ENCODE measurements at regions not wholly inside any gene's neighbourhood (a gene's known extent, or its start where the extent isn't known, plus 50 kb on each side); places are given as distances from the start of the nearest gene placed in this dataset.
A peak's percentile ranks its signal among the peaks of the same experiment; 100 is the strongest.

DNA sequence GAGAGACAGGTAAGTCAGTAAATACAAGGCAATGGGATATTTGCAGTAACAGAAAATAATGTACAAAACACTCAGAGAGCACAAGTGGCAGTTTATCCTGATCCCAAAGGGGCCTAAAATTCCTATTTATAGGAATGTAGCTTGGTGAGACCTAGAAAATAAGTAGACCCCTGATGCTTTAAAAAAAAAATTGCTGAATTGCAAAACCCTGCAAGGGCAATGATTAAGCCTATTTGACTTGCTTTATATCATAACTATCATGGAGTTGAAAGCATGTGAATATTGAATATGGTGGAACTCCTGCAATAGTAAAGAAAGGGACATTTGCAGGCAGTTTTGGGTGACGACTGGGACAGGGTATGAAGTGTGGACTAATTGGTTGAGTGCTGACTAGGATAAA, 101.9 kb upstream of the C1orf21 start:
- no peak for DNase-seq

DNA sequence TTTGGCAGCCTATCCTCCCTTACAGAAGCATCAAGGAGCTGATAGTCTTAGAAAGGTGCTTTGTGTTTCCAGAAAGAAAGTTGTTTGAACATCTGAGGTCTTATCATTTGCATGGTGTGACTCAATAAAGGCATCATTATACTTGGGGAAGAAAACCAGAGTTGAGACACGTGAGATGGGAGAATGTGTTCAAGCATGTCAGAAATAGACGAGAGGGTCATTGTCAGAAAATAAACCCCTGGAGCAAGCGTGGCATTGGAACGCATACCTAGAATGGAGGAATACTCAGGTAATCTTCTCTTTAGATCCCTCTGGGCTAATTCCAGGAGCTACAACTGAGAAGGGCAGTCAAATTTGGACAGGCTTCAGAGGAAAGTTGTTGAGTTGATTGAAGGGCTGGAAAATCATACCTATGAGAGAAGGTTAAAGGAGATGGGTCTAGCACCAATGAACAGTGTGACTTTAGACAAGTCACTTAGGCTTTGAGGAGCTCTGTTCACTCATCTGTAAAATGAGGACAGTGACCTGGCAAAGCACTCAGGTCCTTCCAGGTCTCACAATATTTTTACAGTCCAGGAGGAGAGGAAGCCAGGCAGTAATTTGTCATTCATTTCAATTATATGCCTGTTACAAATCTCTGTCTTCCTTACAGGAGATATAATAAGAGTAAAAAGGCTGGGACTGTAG, 101.3 kb upstream of the C1orf21 start:
- no peak for DNase-seq

DNA sequence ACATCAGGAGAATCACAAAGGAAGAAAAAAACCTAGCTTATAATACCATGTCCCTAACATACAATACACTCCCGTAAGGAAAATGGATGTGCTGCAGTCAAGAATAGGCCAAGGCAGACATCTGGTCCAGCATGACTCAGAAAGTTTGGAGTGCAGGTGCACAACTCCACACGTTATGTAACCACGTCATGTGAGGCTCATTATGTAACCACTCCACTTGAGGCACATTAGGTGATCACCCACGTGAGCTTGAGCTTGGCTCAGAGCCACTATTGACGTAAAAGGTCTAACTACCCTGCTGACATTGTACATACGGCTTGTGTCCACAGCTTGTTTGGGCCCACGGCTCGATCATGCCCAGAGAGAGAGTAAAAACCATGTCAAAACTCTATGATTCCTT, 99.8 kb upstream of the C1orf21 start:
- no peak for DNase-seq

DNA sequence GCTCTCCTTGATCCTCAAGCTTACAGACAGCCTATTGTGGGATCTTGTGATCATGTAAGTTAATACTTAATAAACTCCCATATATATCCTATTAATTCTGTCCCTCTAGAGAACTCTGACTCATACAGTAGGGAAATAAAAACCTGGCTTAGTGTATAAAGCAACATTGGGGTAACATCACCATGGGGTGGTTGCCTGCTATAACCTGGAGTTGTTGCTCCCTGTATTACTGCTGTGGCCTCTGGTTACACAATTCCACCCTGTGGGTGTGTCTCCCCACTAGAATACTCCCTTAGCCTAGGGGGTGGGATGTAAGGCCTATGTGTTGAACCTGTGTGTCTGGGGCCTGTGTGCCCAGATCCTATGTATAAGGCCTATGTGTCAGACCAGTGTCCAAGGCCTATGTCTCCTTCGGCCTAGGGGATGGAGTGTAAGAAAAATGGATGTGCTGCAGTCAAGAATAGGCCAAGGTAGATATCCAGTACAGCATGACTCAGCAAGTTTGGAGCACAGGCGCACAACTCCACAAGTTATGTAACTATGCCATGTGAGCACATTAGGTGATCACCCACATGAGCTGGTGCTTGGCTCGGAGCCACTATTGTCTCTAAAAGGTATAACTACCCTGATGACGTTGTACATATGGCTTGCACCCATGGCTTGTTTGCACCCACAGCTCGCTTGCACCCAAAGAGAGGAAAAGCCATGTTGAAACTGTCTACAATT, 96.8 kb upstream of the C1orf21 start:
- DNase-seq = no peak

DNA sequence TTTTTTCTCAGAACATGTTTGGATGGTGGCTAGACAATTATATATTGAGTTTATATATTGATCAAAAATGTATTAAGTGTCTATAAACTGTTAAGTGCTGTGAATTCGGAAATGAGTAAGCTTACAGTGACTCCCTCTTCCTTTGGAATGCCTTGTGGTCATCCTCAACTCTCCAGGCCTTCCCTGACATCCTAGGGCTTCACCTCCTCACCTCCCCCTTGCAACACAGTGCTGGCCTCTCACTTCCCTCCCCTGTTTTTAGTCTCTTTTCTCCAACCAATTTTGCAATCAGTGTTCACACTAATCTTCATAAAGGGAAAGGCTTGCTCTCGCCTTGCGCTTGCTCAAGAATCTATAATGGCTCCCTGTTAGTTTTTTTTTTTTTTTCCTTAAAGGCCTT, 95.1 kb upstream of the C1orf21 start:
- no peak for DNase-seq

DNA sequence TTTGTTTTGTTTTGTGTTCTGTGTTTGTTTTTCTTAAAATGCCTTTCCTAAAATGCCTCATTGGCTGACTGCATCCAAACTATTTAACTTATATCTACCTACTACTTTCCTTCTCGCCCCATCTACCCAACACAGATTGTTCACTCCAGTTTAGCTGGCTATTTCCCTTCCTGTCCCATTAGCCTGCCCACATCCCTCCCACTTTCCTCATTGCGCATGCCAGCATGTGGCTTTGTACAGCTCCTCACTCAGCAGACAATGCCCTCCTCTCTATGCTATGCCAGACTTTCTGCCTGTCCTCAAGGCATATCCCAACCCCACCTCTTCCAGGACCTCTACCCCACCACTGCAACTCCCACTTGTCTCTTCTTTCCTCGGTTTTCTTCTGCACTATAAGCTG, 94.7 kb upstream of the C1orf21 start:
- no peak for DNase-seq

DNA sequence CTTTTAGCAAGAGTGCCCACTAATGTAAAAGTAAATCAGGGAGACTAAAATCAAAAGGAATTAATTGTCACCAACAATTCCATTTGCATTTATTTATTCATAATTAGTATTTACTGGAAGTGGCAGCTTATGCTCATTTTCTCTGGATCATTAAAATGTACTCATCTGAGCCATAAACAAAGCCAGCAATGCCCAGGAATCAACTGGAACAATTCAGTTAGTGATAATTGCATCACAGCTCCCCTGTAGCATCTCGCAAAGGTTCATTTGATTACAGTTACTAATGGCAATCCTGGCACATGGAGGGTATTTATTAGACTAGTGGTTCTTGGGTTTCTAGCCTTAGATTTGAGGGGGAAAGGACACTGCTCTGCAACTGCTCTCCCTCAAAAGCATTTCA, 92.7 kb upstream of the C1orf21 start:
- no peak for DNase-seq

DNA sequence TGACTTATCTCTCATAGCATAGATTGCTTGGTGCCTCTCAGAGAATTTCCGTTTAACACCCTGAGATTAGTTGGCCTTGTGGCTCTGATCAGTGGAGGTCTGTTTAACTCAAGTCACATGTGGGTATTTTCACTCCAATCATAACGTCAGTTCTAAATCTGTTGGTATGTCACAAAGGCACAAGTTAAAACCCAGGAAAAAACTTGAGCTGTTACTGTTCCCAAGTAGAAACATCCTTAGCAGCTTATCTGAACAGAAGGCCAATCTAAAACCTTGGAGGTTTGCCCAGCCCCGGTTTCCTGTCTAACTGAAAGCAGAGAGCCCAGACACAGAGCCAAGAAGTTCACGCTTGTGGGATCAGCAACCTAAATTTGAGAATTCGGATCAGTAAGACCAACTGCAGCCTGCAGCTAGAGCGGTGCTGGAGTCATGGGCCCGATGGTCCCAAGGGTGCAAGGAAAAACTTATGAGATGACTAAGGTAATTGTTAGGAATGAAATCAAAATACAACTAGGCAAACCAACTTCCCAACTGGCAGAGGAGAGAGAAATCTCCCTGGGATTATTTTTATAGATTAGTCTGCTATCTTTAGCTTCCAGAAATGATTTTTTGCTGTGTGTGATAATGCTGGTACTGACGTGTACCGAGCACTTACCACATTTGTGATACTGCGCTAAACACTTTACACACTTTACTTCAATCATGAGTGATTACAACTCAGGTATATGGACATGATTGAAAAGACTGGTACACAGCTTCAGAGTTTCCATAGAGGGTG, 90.2 kb upstream of the C1orf21 start:
- DNase-seq = peak; percentile 79

DNA sequence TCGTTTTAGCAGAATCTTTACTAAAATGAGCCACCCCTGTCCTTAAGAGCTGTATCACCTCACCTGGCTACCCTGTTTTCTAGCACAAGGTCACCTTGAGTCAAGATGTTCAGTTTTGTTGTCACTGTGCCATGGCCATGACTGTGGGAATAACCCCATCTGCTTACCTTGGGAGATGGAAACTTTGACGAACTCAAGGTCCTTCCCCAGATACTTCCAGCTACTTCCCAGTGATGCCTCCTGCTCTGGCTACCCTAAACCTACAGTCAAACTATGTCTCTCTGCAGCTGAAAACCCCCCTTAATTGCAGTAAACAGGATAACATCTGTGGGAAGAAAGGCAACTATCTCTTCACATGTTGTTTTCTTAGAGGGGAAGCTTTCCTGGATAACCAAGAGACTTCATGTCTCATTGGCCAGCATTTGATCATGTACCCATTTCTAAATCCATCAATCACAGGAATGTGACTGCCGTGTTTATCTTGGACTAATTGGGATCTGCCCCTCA, 89.5 kb upstream of the C1orf21 start:
- DNase-seq = no peak

DNA sequence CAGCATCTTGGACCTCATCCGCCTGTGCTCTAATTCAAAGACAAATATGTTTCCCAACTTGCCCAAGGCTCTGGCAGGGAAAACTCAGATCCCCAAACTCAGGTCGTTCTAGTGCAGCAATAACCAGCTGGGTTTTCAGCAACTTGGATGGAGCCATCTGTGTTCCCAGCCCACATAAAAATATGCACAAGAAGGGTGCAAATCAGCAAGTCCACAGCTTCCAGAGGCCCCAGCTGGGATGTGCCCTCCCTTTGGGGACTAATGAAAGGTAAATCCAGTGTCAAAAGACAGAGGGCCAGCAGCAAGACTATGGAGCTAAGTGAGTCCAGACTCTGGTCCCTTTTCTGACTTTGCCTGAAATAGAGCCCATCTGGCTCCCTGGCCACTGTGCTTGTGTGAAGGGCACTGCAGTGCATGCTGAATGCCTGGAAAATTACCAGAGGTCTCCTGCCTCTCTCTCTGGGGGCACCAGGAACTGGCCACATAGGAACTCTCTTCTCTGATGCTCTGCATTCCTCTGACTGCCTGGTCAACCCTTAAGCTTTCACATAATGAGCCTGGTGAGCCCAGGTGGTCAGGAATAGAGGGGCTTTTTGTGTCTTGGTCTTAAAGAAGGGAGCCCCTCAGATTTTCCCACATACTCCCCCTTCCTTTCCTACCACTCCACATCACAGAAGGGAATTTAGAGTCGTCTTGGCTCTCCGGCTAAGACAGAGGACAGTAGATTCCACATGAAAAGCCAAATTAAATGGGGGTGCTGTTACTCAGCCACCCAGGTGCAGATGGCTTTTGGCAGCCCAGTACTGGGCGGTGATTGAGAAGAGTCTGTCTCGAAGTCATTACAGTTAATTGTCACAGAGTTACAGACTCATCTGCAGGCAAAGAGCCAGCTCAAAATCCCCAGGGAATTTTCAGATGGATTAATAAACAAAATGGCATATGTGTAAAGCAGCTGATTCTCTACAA, 88.1 kb upstream of the C1orf21 start:
- DNase-seq = no peak

DNA sequence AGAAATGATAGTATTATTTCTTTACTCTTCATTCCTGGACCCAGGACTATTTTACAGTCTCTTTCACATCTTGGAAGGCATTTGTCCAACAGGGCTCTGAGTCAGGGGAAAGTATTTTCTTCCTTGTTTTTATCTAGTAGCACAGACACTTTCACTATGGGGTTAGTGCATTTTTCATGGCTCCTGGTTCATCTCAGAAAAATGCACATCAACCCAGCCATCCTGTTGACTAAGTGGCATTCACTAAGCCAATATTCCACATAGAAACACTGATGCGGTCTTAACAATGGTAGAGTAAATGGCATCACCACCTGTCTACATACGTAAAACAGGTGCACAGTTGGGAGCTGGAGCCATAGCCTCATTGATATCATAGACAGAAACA, 87.4 kb upstream of the C1orf21 start:
- no peak for DNase-seq

DNA sequence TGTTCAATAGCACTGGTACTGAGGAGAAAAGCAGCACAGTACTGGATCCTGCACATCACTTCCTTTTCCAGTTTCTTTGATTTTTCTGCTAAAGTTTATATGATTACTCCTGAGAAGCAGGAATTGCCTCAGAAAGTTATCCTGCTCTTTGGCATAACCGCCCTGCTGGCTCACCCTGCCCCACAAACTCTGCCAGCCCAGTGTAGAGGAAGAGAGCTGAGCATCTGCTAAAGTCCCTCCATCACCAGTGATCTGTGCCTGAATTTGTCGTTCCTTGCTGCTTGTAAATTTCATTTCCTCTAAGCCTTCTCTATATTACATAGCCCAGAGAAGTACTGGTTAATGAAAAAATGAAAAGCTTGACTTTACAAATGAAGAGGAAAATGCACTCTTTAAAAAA, 87.0 kb upstream of the C1orf21 start:
- DNase-seq = no peak

DNA sequence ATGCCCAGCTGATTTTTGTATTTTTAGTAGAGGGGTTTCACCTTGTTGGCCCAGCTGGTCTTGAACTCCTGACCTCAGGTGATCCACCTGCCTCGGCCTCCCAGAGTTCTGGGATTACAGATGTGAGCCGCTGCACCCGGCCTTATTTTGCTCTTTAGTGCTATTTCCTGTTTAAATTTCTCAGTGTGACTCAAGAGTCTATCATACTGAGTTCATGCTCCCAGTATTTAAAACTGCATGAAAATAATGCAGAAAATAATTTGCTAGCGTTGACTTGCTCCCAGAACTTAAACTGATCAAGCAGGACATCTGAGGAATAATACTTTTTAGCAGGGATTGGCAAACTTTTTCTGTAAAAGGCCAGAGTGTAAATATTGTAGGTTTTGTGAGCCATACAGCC, 86.4 kb upstream of the C1orf21 start:
- no peak for DNase-seq

DNA sequence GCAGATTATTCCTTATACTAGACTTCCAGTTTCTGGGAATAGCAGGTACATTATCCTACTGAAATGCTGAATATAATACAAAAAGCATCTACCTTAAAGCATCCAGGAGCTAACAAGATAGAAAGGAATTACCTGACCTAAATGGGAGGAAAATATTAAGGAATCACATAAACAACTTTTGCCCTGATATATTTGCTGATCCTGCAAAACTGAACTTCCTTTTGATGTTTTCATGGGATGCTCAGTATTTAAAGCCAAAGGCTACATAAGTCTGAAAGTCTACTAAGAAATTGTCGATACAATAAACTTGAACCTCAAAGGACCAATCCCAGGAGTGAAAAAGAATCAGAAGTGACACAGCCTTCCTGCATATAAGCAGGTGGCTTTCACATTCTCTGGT, 85.6 kb upstream of the C1orf21 start:
- no peak for DNase-seq

DNA sequence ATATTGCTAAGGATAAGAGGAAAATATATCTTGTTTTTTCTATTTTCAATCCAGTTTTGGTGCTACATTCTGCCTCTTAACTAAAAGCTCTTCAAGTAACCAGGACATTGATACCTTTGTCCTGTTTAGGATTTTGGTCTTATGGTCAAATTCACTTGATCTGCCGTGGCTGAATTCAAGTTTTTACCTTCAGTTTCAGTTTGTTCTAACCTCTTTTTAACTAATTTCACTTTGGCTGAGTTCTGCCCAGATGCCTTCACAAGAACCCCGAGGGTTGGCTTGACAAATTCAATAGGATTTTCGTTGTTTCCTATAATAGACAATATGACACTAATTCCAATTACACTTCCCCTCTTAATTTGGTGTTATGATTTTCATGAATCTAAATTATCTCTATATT, 84.5 kb upstream of the C1orf21 start:
- no peak for DNase-seq

DNA sequence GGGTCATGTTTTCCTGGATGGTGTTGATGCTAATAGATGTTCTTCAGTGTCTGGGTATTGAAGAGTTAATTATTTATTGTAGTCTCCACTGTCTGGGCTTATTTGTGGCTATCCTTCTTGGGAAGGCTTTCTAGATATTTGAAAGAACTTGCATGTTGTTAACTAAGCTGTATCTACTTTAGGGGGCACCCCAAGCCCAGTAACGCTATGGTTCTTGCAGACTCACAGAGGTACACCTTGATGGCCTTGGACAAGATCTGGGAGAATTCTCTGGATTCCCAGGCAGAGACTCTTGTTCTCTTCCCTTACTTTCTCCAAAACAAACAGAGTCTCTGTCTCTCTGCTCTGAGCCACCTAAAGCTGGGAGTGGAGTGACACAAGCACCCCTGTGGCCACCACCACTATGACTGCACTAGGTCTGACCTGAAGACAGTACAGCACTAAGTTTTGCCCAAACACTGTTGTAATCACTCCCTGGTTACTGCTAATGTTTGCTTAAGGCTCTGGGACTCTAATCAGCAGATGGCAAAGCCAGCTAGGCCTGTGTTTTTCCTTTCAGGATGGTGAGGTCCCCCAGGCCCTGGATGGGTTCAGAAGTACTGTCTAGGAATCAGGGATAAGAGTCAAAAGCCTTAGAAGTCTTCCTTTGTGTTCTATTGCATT, 76.5 kb upstream of the C1orf21 start:
- DNase-seq = no peak

DNA sequence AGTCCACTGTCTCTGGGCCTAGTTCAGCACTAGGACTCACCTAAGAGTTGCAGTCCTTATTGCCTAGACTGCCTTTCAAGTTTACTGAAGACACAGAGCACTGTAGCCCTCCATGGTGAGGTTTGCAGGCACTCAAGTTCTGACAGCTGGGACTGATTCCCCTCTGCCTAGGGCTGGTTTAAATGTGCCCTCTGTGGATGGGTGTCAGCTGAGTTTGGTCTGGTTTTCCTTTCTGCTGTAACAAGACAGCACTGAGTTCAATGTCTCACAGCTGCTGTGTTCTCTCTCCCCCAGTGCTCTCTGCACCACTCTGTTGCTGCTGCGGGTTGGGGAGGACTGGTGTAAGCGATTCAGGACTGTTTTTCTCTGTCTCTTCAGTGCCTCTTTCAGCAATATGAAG, 75.2 kb upstream of the C1orf21 start:
- DNase-seq = no peak

DNA sequence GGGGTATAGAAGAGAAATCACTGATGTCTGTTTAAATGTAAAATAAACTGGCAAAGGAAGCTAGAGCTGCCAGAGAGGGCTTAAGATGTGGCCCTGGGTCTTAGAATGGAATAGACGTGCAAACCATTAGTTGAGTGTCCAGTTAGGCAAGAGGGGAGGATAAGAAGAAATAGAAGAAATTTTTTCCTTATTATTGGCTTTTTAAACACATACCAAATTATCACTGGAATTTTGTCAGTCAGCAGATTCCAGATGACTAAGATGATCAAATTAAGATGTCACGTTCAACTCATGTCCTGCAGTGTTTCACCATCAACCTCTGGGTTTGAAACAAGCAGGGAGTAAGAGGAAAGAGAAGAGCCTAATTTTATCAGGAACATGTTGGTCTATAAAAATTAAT, 71.6 kb upstream of the C1orf21 start:
- no peak for DNase-seq

DNA sequence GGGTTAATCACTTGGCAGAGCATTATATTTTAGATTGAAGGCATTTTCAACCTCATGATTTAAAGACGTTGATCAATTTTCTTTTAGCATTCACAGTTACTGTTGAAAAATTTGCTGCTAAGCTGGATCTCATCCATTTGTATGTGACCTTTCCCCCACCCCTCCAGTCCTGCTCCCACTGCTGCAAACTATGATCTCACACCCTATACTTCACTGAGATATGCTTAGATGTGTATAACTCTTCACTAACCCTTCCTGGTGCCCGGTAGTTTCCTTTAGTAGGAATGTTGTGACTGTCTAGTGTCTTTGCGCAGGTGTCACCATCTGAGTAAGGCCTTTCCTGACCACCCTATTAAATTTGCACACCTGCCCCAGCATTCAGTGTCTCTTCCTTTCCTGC, 67.0 kb upstream of the C1orf21 start:
- no peak for DNase-seq

DNA sequence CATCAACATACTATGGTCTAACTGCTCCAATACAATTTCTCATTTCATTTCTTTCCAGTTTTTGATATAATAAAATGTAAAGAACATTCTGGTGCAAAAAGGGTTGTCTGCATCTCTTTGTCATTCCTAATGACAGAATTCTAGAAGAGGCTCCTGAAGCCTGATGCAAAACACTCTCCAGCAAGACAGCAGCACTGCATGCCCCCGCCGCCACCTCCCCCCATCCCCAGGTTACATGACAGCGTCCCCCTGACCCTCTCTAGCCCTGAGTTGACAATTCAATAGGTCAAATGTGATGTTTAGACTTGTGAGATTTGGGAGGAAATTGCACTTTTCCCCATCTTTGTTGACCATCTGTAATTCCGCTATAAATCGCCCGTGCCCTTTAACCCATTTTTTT, 64.6 kb upstream of the C1orf21 start:
- no peak for DNase-seq

DNA sequence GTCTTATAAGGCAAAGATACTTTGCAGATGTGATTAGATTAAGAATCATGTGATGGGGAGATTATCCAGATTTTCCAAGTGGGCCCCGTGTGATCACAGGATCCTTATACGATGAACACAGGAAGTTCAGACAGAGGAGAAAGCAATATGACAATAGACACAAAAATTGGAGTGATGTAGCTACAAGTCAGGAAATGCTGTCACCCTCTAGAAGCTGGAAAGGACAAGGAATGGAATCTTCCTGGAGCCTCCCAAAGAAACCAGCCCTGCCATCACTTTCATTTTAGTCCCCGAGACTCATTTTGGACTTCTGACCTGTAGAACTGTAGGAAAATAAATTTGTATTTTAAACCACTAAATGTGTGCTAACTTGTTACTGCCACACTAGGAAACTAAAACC, 61.9 kb upstream of the C1orf21 start:
- no peak for DNase-seq

DNA sequence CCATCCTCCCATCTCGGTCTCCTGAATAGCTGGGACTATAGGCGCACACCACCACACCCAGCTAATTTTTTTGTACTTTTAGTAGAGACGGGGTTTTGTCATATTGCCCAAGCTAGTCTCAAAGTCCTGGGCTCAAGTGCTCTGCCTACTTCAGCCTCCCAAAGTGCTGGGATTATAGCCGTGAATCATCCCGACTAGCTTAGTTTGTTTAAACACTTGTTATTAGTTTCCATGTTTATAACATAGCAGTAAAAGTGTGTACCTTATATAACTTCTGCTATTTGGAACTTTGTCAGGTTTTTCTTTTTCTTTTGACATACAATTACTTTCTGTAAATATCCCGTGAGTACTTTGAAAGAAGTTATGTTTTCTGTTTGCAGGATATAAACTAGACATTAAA, 60.6 kb upstream of the C1orf21 start:
- DNase-seq = no peak

Measured in GDM1 (cell line).